ENCODE measurements at regions not wholly inside any gene's neighbourhood (a gene's known extent, or its start where the extent isn't known, plus 50 kb on each side); places are given as distances from the start of the nearest gene placed in this dataset.

GRCh38 chr10:75294031-75294437 lies 58.3 kb upstream of the COMTD1 start:
- DNase-seq: no peak

DNA sequence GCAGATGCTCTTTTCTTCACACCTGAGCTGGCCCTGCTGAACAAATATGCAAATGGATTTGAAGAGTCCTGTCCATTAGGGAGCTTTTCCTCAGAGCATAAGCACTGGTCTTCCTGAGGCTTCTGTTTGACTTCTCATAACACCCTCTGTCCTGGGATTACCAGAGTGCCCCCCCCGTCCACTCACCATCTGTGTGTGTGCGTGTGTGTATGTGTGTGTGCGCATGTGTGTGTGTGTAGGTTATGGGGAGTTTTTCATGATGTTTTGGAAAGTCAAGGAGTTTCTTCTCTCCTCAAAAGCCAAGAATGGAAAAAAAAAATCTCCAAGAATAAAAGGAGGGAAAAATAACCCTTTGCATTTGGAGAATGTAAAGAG lies 57.7 kb upstream of the COMTD1 start:
- DNase-seq: no peak

GRCh38 chr10:75292794-75293445 lies 57.2 kb upstream of the COMTD1 start:
- DNase-seq: no peak

- DNase-seq: no peak
Observed at GRCh38 chr10:75291805-75292204, 56.0 kb upstream of the COMTD1 start.

GRCh38 chr10:75288140-75288711 lies 52.5 kb upstream of the COMTD1 start:
- DNase-seq: no peak

GRCh38 chr10:75287697-75288096 lies 51.9 kb upstream of the COMTD1 start:
- DNase-seq: no peak

- DNase-seq: no peak
Observed at GRCh38 chr10:75286901-75287300, 51.1 kb upstream of the COMTD1 start.

Data from KG1 (cell line).